HepG2 (cell line): ENCODE measurements at regions not wholly inside any gene's neighbourhood (a gene's known extent, or its start where the extent isn't known, plus 50 kb on each side); places are given as distances from the start of the nearest gene placed in this dataset.

Source experiments
- ERF ChIP-seq: IDR thresholded peaks from 2 replicates; pipeline ENCODE4 v1.6.1; 2018; ENCODE audit warnings: missing biosample characterization, missing genetic modification reagents
- FOXP1 ChIP-seq, 2 experiments: fragments of 450-650 bp in 1 of 2; IDR thresholded peaks; 2 replicates each; pipeline ENCODE4 v1.6.1; 2017 to 2018; ENCODE audit warnings: antibody characterized with exemption in 1 of 2
- GATAD1 ChIP-seq: IDR thresholded peaks from 2 replicates; pipeline ENCODE4 v1.6.1; 2016; ENCODE audit warnings: missing genetic modification reagents, missing compliant biosample characterization
- KLF15 ChIP-seq: sonication (generic); formaldehyde crosslinking; IDR thresholded peaks from 2 replicates; pipeline ENCODE4 v1.8.1; 2023; ENCODE audit warnings: borderline replicate concordance, mild to moderate bottlenecking, inconsistent platforms, missing genetic modification reagents, mixed read lengths
- NRL ChIP-seq: sonication (generic); formaldehyde crosslinking; IDR thresholded peaks from 2 replicates; pipeline ENCODE4 v1.5.0; 2020; ENCODE audit warnings: missing genetic modification reagents, mild to moderate bottlenecking, moderate library complexity, borderline replicate concordance
- RARA ChIP-seq: IDR thresholded peaks from 2 replicates; pipeline ENCODE4 v1.6.1; 2016; ENCODE audit warnings: missing genetic modification reagents, missing compliant biosample characterization
- SOX13 ChIP-seq, 3 experiments: fragments of 450-650 bp in 1 of 3; sonication (generic) in 1 of 3; formaldehyde crosslinking in 1 of 3; IDR thresholded peaks in 2 of 3; conservative IDR thresholded peaks in 1 of 3; 2 replicates each; pipeline versions ENCODE4 v1.5.0 to v1.6.1; 2016 to 2020; ENCODE audit warnings: antibody characterized with exemption in 1 of 3, mild to moderate bottlenecking in 1 of 3, missing compliant biosample characterization in 1 of 3, missing genetic modification reagents in 1 of 3, moderate library complexity in 1 of 3
- TBX2 ChIP-seq: sonication (generic); formaldehyde crosslinking; IDR thresholded peaks from 2 replicates; pipeline ENCODE4 v1.5.0; 2020; ENCODE audit warnings: missing genetic modification reagents, mild to moderate bottlenecking, borderline replicate concordance
- ZNF331 ChIP-seq: sonication (generic); formaldehyde crosslinking; IDR thresholded peaks from 2 replicates; pipeline ENCODE4 v1.4.0; 2020; ENCODE audit warnings: missing genetic modification reagents
- ZNF432 ChIP-seq: sonication (generic); formaldehyde crosslinking; IDR thresholded peaks from 2 replicates; pipeline ENCODE4 v1.5.0; 2020; ENCODE audit warnings: missing genetic modification reagents, mild to moderate bottlenecking, borderline replicate concordance
- ZNF614 ChIP-seq: IDR thresholded peaks from 2 replicates; pipeline ENCODE4 v1.6.1; 2018; ENCODE audit warnings: missing biosample characterization, missing genetic modification reagents, inconsistent platforms, borderline replicate concordance
- ZNF644 ChIP-seq: IDR thresholded peaks from 2 replicates; pipeline ENCODE4 v1.6.1; 2016; ENCODE audit warnings: low read depth
- ZZZ3 ChIP-seq: sonication (generic); formaldehyde crosslinking; IDR thresholded peaks from 2 replicates; pipeline ENCODE4 v1.4.0; 2020; ENCODE audit warnings: missing genetic modification reagents, mild to moderate bottlenecking, borderline replicate concordance
- TF ChIP-seq, protein P1 (sequence below): IDR thresholded peaks from 2 replicates; pipeline ENCODE4 v1.6.1; 2016
- TF ChIP-seq, protein P2 (sequence below): IDR thresholded peaks from 2 replicates; pipeline ENCODE4 v1.6.1; 2016; ENCODE audit warnings: missing compliant biosample characterization, missing genetic modification reagents, borderline replicate concordance
- TF ChIP-seq, protein P3 (sequence below): IDR thresholded peaks from 2 replicates; pipeline ENCODE4 v1.6.1; 2016; ENCODE audit warnings: low read depth, missing genetic modification reagents, missing compliant biosample characterization
- TF ChIP-seq, protein P4 (sequence below): sonication (generic); formaldehyde crosslinking; conservative IDR thresholded peaks from 2 replicates; pipeline ENCODE4 v1.5.0; 2020; ENCODE audit warnings: missing genetic modification reagents

DNA sequence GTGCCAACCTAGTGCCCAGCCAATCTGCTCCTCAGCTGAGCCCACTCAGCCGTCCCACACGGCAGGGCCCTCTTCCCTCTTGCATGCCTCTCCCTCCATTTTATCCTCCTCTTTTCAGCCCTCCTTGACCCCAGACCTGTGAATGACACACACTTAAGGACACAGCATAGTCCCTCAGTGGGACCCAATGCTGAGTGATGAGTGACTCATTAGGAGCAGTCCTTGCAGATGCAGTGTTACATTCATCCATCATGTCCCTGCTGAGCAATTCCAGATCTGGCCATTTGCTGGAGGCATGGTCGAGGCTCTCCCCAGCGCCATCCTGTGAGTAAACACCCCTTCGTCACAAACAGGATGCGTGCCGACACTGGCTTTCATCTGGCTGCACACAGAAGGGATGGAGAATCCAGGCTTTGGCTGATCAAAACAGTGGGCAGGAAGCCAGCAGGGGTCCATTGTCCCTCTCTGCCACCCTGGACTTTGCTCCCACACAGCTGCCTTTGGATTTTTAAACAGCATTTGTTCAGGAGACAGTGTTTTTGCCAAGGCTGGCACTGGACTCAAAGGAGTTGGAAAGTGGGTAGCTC lies 122.6 kb downstream of the AXIN2 start (continued):
- TF ChIP-seq KLF15 (CRISPR knock-in tag) (no peak), FOXP1 (IDR thresholded peaks at IDR 0.05) (peak; percentile 45; the same call in 1 of the 2 replicates), FOXP1 (CRISPR knock-in tag; IDR thresholded peaks at IDR 0.05) (peak; percentile 97), ZNF331 (CRISPR knock-in tag) (peak; percentile 68; the same call in 1 of the 2 replicates), ERF (peak; percentile 83), ZNF614 (CRISPR knock-in tag) (peak; percentile 42; the same call in 1 of the 2 replicates), ZZZ3 (CRISPR knock-in tag) (no peak), SOX13 (IDR thresholded peaks at IDR 0.05) (no peak), SOX13 (CRISPR knock-in tag; conservative IDR thresholded peaks at IDR 0.05 in 1 of 2, IDR thresholded peaks at IDR 0.05 in 1 of 2) (peak in 1 of 2 experiments; percentile 90; a peak in 2 of 4 replicates), ZNF644 (peak; percentile 80), GATAD1 (CRISPR knock-in tag) (peak; percentile 48), NRL (CRISPR knock-in tag) (0 out of 2 replicates have a peak, but pooled peaks have one; percentile 19), RARA (peak; percentile 79), ZNF432 (CRISPR knock-in tag) (no peak), TBX2 (CRISPR knock-in tag) (peak; percentile 60; the same call in 1 of the 2 replicates)
- TF ChIP-seq, protein P1, sequence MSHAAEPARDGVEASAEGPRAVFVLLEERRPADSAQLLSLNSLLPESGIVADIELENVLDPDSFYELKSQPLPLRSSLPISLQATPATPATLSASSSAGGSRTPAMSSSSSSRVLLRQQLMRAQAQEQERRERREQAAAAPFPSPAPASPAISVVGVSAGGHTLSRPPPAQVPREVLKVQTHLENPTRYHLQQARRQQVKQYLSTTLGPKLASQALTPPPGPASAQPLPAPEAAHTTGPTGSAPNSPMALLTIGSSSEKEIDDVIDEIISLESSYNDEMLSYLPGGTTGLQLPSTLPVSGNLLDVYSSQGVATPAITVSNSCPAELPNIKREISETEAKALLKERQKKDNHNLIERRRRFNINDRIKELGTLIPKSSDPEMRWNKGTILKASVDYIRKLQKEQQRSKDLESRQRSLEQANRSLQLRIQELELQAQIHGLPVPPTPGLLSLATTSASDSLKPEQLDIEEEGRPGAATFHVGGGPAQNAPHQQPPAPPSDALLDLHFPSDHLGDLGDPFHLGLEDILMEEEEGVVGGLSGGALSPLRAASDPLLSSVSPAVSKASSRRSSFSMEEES (CRISPR knock-in tag): peak; percentile 79
- TF ChIP-seq, protein P2, sequence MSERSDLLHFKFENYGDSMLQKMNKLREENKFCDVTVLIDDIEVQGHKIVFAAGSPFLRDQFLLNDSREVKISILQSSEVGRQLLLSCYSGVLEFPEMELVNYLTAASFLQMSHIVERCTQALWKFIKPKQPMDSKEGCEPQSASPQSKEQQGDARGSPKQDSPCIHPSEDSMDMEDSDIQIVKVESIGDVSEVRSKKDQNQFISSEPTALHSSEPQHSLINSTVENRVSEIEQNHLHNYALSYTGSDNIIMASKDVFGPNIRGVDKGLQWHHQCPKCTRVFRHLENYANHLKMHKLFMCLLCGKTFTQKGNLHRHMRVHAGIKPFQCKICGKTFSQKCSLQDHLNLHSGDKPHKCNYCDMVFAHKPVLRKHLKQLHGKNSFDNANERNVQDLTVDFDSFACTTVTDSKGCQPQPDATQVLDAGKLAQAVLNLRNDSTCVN: 0 out of 2 replicates have a peak, but pooled peaks have one; percentile 32
- TF ChIP-seq, protein P3, sequence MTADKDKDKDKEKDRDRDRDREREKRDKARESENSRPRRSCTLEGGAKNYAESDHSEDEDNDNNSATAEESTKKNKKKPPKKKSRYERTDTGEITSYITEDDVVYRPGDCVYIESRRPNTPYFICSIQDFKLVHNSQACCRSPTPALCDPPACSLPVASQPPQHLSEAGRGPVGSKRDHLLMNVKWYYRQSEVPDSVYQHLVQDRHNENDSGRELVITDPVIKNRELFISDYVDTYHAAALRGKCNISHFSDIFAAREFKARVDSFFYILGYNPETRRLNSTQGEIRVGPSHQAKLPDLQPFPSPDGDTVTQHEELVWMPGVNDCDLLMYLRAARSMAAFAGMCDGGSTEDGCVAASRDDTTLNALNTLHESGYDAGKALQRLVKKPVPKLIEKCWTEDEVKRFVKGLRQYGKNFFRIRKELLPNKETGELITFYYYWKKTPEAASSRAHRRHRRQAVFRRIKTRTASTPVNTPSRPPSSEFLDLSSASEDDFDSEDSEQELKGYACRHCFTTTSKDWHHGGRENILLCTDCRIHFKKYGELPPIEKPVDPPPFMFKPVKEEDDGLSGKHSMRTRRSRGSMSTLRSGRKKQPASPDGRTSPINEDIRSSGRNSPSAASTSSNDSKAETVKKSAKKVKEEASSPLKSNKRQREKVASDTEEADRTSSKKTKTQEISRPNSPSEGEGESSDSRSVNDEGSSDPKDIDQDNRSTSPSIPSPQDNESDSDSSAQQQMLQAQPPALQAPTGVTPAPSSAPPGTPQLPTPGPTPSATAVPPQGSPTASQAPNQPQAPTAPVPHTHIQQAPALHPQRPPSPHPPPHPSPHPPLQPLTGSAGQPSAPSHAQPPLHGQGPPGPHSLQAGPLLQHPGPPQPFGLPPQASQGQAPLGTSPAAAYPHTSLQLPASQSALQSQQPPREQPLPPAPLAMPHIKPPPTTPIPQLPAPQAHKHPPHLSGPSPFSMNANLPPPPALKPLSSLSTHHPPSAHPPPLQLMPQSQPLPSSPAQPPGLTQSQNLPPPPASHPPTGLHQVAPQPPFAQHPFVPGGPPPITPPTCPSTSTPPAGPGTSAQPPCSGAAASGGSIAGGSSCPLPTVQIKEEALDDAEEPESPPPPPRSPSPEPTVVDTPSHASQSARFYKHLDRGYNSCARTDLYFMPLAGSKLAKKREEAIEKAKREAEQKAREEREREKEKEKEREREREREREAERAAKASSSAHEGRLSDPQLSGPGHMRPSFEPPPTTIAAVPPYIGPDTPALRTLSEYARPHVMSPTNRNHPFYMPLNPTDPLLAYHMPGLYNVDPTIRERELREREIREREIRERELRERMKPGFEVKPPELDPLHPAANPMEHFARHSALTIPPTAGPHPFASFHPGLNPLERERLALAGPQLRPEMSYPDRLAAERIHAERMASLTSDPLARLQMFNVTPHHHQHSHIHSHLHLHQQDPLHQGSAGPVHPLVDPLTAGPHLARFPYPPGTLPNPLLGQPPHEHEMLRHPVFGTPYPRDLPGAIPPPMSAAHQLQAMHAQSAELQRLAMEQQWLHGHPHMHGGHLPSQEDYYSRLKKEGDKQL: no peak
- TF ChIP-seq, protein P4, sequence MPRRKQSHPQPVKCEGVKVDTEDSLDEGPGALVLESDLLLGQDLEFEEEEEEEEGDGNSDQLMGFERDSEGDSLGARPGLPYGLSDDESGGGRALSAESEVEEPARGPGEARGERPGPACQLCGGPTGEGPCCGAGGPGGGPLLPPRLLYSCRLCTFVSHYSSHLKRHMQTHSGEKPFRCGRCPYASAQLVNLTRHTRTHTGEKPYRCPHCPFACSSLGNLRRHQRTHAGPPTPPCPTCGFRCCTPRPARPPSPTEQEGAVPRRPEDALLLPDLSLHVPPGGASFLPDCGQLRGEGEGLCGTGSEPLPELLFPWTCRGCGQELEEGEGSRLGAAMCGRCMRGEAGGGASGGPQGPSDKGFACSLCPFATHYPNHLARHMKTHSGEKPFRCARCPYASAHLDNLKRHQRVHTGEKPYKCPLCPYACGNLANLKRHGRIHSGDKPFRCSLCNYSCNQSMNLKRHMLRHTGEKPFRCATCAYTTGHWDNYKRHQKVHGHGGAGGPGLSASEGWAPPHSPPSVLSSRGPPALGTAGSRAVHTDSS: no peak
